SK-N-SH treated with all-trans-retinoic acid at 6 μM for 48 hours (cell line): ENCODE measurements at regions not wholly inside any gene's neighbourhood (a gene's known extent, or its start where the extent isn't known, plus 50 kb on each side); places are given as distances from the start of the nearest gene placed in this dataset.

Source experiments
- ATAC-seq: fragments of 200-7000 bp; cut with Tn5 transposase; 3 replicates; pipeline ENCODE4 v1.9.1; 2020; ENCODE audit warnings: mild to moderate bottlenecking, moderate library complexity
- ARNTL ChIP-seq: fragments of 450-650 bp; formaldehyde crosslinking; IDR thresholded peaks from 2 replicates; pipeline ENCODE4 v1.5.0; 2020; ENCODE audit warnings: low read depth, mild to moderate bottlenecking, moderate library complexity, borderline replicate concordance
- BACH2 ChIP-seq: fragments of 250-450 bp; sonication (Bioruptor Pico); IDR thresholded peaks from 2 replicates; pipeline ENCODE4 v1.9.0; 2021; ENCODE audit warnings: mild to moderate bottlenecking, borderline replicate concordance
- CREB5 ChIP-seq: fragments of 250-450 bp; sonication (Bioruptor Pico); IDR thresholded peaks from 2 replicates; pipeline ENCODE4 v1.5.1; 2020; ENCODE audit warnings: low read depth, mild to moderate bottlenecking, moderate library complexity
- CSDC2 ChIP-seq: fragments of 250-450 bp; sonication (Bioruptor Pico); IDR thresholded peaks from 2 replicates; pipeline ENCODE4 v1.5.0; 2020; ENCODE audit warnings: mild to moderate bottlenecking, moderate library complexity
- CSRNP3 ChIP-seq: fragments of 250-450 bp; sonication (Bioruptor Pico); IDR thresholded peaks from 2 replicates; pipeline ENCODE4 v1.5.1; 2021; ENCODE audit warnings: mild to moderate bottlenecking, moderate library complexity
- ESRRG ChIP-seq: fragments of 250-450 bp; sonication (Bioruptor Pico); IDR thresholded peaks from 2 replicates; pipeline ENCODE4 v1.6.1; 2021; ENCODE audit warnings: mild to moderate bottlenecking
- GLIS3 ChIP-seq: fragments of 250-450 bp; sonication (Bioruptor Pico); IDR thresholded peaks from 2 replicates; pipeline ENCODE4 v1.5.0; 2020; ENCODE audit warnings: mild to moderate bottlenecking, moderate library complexity
- ISL1 ChIP-seq: fragments of 250-450 bp; sonication (Bioruptor Pico); IDR thresholded peaks from 2 replicates; pipeline ENCODE4 v2.1.2; 2022; ENCODE audit warnings: mild to moderate bottlenecking, moderate library complexity
- OSR1 ChIP-seq: fragments of 250-450 bp; sonication (Bioruptor Pico); IDR thresholded peaks from 2 replicates; pipeline ENCODE4 v1.8.0; 2022; ENCODE audit warnings: moderate library complexity, mild to moderate bottlenecking, inconsistent platforms
- PATZ1 ChIP-seq: fragments of 250-450 bp; sonication (Bioruptor Pico); IDR thresholded peaks from 2 replicates; pipeline ENCODE4 v1.8.0; 2020; ENCODE audit warnings: mild to moderate bottlenecking, moderate library complexity, borderline replicate concordance
- POU6F1 ChIP-seq: fragments of 250-450 bp; sonication (Bioruptor Pico); IDR thresholded peaks from 2 replicates; pipeline ENCODE4 v1.8.0; 2021; ENCODE audit warnings: low read depth, mild to moderate bottlenecking, moderate library complexity, borderline replicate concordance
- PPARA ChIP-seq: fragments of 250-450 bp; sonication (Bioruptor Pico); IDR thresholded peaks from 2 replicates; pipeline ENCODE4 v1.5.0; 2020; ENCODE audit warnings: mild to moderate bottlenecking, borderline replicate concordance
- SNAI2 ChIP-seq: fragments of 250-450 bp; sonication (Bioruptor Pico); IDR thresholded peaks from 2 replicates; pipeline ENCODE4 v1.5.0; 2020; ENCODE audit warnings: mild to moderate bottlenecking, moderate library complexity
- TCF4 ChIP-seq: fragments of 250-450 bp; sonication (Bioruptor Pico); IDR thresholded peaks from 2 replicates; pipeline ENCODE4 v1.8.0; 2021; ENCODE audit warnings: mild to moderate bottlenecking, moderate library complexity, borderline replicate concordance
- TSHZ2 ChIP-seq: fragments of 250-450 bp; sonication (Bioruptor Pico); IDR thresholded peaks from 2 replicates; pipeline ENCODE4 v1.5.0; 2020; ENCODE audit warnings: mild to moderate bottlenecking, moderate library complexity
- ZC3H10 ChIP-seq: fragments of 250-450 bp; sonication (Bioruptor Pico); IDR thresholded peaks from 2 replicates; pipeline ENCODE4 v1.5.1; 2021; ENCODE audit warnings: mild to moderate bottlenecking, moderate library complexity
- ZFP3 ChIP-seq: fragments of 250-450 bp; sonication (Bioruptor Pico); IDR thresholded peaks from 2 replicates; pipeline ENCODE4 v1.5.0; 2020; ENCODE audit warnings: mild to moderate bottlenecking, moderate library complexity
- ZFP30 ChIP-seq: fragments of 450-650 bp; formaldehyde crosslinking; IDR thresholded peaks from 2 replicates; pipeline ENCODE4 v1.5.0; 2022; ENCODE audit warnings: mild to moderate bottlenecking, moderate library complexity
- ZNF565 ChIP-seq: fragments of 450-650 bp; formaldehyde crosslinking; conservative IDR thresholded peaks from 2 replicates; pipeline ENCODE4 v1.5.0; 2020; ENCODE audit warnings: low read depth, mild to moderate bottlenecking, moderate library complexity
- ZNF70 ChIP-seq: fragments of 450-650 bp; formaldehyde crosslinking; IDR thresholded peaks from 2 replicates; pipeline ENCODE4 v1.5.0; 2020; ENCODE audit warnings: mild to moderate bottlenecking, moderate library complexity
- ZNF8 ChIP-seq: fragments of 450-650 bp; formaldehyde crosslinking; IDR thresholded peaks from 2 replicates; pipeline ENCODE4 v1.5.0; 2020; ENCODE audit warnings: mild to moderate bottlenecking, moderate library complexity

GRCh38 chr4:124212815-124213630, 499.5 kb downstream of the ANKRD50 start (continued):
- TF ChIP-seq TSHZ2 (0 out of 2 replicates have a peak, but pooled peaks have one; percentile 38), ZC3H10 (CRISPR knock-in tag) (no peak)

- ATAC-seq, result no peak
- no peak for TF ChIP-seq CREB5 (CRISPR knock-in tag)
- no peak for TF ChIP-seq CSRNP3
- no peak for TF ChIP-seq ARNTL (CRISPR knock-in tag)
- no peak for TF ChIP-seq ZFP3
- no peak for TF ChIP-seq ZFP30 (CRISPR knock-in tag)
- TF ChIP-seq SNAI2 (CRISPR knock-in tag), result no peak
- TF ChIP-seq CSDC2, result no peak
- no peak for TF ChIP-seq ZNF8 (CRISPR knock-in tag)
Measured at GRCh38 chr4:124219389-124219788, 493.1 kb downstream of the ANKRD50 start.

- no peak for TF ChIP-seq GLIS3 (CRISPR knock-in tag)
- TF ChIP-seq CSDC2, result no peak
- TF ChIP-seq PPARA (CRISPR knock-in tag), result no peak
- TF ChIP-seq ZNF70, result no peak
- no peak for TF ChIP-seq ESRRG (CRISPR knock-in tag)
- TF ChIP-seq PATZ1 (CRISPR knock-in tag), result no peak
- TF ChIP-seq ISL1 (CRISPR knock-in tag), result no peak
- TF ChIP-seq BACH2 (CRISPR knock-in tag), result no peak
- no peak for TF ChIP-seq POU6F1
- TF ChIP-seq ZC3H10 (CRISPR knock-in tag), result no peak
- TF ChIP-seq ARNTL (CRISPR knock-in tag), result no peak
- TF ChIP-seq ZFP3, result no peak
- no peak for TF ChIP-seq TCF4
- no peak for TF ChIP-seq ZNF565 (CRISPR knock-in tag)
- TF ChIP-seq SNAI2 (CRISPR knock-in tag), result no peak
- TF ChIP-seq CREB5 (CRISPR knock-in tag), result no peak
- no peak for TF ChIP-seq OSR1
- no peak for TF ChIP-seq CSRNP3
- TF ChIP-seq TSHZ2, result no peak
- no peak for TF ChIP-seq ZNF8 (CRISPR knock-in tag)
- ATAC-seq, result no peak
Measured at GRCh38 chr4:124224256-124224655, 488.3 kb downstream of the ANKRD50 start.
